SK-N-SH (cell line): ENCODE measurements at regions not wholly inside any gene's neighbourhood (a gene's known extent, or its start where the extent isn't known, plus 50 kb on each side); places are given as distances from the start of the nearest gene placed in this dataset.

Source experiments
- TAF1 ChIP-seq: IDR thresholded peaks from 2 replicates; pipeline ENCODE4 v1.6.1; 2012; ENCODE audit warnings: low read depth, mild to moderate bottlenecking, low read length, moderate library complexity, borderline replicate concordance
- USF1 ChIP-seq: IDR thresholded peaks from 2 replicates; pipeline ENCODE4 v1.4.0; 2012; ENCODE audit warnings: low read depth, borderline replicate concordance
- YY1 ChIP-seq: IDR thresholded peaks from 2 replicates; pipeline ENCODE4 v1.4.0; 2012; ENCODE audit warnings: low read depth, mild to moderate bottlenecking
- TF ChIP-seq, protein P1 (sequence below): fragments of 200-600 bp; sonication (generic); IDR thresholded peaks from 2 replicates; pipeline ENCODE4 v1.6.1; 2017; ENCODE audit warnings: antibody characterized with exemption, mild to moderate bottlenecking, moderate library complexity
- TF ChIP-seq, protein P2 (sequence below): IDR thresholded peaks from 2 replicates; pipeline ENCODE4 v1.6.1; 2012; ENCODE audit warnings: mild to moderate bottlenecking, low read depth, low read length, moderate library complexity

DNA sequence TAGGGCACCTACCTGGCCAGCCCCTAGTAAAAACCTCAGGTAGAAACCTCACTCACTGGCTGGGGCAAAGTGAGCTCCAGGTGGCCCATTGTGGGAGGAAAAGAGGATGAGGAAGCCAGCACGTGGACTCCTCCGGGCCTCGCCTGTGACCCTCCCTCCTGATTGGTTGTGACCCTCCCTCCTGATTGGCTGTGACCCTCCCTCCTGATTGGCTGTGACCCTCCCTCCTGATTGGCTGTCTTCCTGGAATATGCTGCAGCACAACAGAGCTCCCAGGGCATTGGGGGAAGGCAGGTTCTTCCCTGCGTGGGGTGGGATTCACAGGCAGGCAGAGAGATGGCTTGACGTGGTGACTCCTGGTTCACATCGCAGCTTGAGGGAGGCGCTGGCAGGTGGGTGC lies 343.0 kb downstream of the GLRX3 start:
- TF ChIP-seq, protein P1, sequence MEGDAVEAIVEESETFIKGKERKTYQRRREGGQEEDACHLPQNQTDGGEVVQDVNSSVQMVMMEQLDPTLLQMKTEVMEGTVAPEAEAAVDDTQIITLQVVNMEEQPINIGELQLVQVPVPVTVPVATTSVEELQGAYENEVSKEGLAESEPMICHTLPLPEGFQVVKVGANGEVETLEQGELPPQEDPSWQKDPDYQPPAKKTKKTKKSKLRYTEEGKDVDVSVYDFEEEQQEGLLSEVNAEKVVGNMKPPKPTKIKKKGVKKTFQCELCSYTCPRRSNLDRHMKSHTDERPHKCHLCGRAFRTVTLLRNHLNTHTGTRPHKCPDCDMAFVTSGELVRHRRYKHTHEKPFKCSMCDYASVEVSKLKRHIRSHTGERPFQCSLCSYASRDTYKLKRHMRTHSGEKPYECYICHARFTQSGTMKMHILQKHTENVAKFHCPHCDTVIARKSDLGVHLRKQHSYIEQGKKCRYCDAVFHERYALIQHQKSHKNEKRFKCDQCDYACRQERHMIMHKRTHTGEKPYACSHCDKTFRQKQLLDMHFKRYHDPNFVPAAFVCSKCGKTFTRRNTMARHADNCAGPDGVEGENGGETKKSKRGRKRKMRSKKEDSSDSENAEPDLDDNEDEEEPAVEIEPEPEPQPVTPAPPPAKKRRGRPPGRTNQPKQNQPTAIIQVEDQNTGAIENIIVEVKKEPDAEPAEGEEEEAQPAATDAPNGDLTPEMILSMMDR = no peak
- no peak for TF ChIP-seq USF1
- TF ChIP-seq TAF1 = no peak
- TF ChIP-seq, protein P2, sequence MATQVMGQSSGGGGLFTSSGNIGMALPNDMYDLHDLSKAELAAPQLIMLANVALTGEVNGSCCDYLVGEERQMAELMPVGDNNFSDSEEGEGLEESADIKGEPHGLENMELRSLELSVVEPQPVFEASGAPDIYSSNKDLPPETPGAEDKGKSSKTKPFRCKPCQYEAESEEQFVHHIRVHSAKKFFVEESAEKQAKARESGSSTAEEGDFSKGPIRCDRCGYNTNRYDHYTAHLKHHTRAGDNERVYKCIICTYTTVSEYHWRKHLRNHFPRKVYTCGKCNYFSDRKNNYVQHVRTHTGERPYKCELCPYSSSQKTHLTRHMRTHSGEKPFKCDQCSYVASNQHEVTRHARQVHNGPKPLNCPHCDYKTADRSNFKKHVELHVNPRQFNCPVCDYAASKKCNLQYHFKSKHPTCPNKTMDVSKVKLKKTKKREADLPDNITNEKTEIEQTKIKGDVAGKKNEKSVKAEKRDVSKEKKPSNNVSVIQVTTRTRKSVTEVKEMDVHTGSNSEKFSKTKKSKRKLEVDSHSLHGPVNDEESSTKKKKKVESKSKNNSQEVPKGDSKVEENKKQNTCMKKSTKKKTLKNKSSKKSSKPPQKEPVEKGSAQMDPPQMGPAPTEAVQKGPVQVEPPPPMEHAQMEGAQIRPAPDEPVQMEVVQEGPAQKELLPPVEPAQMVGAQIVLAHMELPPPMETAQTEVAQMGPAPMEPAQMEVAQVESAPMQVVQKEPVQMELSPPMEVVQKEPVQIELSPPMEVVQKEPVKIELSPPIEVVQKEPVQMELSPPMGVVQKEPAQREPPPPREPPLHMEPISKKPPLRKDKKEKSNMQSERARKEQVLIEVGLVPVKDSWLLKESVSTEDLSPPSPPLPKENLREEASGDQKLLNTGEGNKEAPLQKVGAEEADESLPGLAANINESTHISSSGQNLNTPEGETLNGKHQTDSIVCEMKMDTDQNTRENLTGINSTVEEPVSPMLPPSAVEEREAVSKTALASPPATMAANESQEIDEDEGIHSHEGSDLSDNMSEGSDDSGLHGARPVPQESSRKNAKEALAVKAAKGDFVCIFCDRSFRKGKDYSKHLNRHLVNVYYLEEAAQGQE = no peak
- TF ChIP-seq YY1 = no peak
